Keratinocyte (primary cell): ENCODE measurements at regions not wholly inside any gene's neighbourhood (a gene's known extent, or its start where the extent isn't known, plus 50 kb on each side); places are given as distances from the start of the nearest gene placed in this dataset.
A peak's percentile ranks its signal among the peaks of the same experiment; 100 is the strongest.

Source experiments
- DNase-seq: peaks from one replicate; pipeline ENCODE4 v3.0.0-alpha.2; 2011; ENCODE audit warnings: low read depth, missing footprints, low spot score
- FAIRE-seq: peaks from 2 replicates; lab custom pipeline; 2011; peaks lifted over from hg19 to GRCh38; lab: Jason Lieb, UNC
- H2AFZ ChIP-seq: 2 replicates; pipeline ENCODE4 v1.6.0; 2012; ENCODE audit warnings: low read length, control low read depth, inconsistent platforms; ENCODE audit not compliant: control insufficient read depth
- H3K27ac ChIP-seq: 2 replicates; pipeline ENCODE4 v1.5.1; 2011; ENCODE audit warnings: low read length; ENCODE audit not compliant: control insufficient read depth, insufficient read depth
- H3K27me3 ChIP-seq: 3 replicates; pipeline ENCODE4 v1.6.0; 2011; ENCODE audit warnings: low read length; ENCODE audit not compliant: control insufficient read depth, insufficient read depth; ENCODE audit errors: extremely low read depth
- H3K36me3 ChIP-seq, 2 experiments: 2 replicates in 1 of 2; 3 replicates in 1 of 2; pipeline ENCODE4 v1.5.1; 2011; ENCODE audit warnings: low read length in 2 of 2, mild to moderate bottlenecking in 1 of 2; ENCODE audit not compliant: control insufficient read depth in 2 of 2, insufficient read depth in 2 of 2; ENCODE audit errors: extremely low read depth in 1 of 2
- H3K4me1 ChIP-seq: 3 replicates; pipeline ENCODE4 v1.5.1; 2011; ENCODE audit warnings: low read length; ENCODE audit not compliant: control insufficient read depth, insufficient read depth; ENCODE audit errors: extremely low read depth
- H3K4me2 ChIP-seq: 3 replicates; pipeline ENCODE4 v1.6.0; 2011; ENCODE audit warnings: low read depth, low read length; ENCODE audit not compliant: control insufficient read depth, insufficient read depth; ENCODE audit errors: extremely low read depth
- H3K4me3 ChIP-seq, 3 experiments: fragments of 200-600 bp in 1 of 3; sonication (generic) in 1 of 3; 2 replicates in 2 of 3; 3 replicates in 1 of 3; pipeline ENCODE4 v1.5.1; 2011 to 2016; ENCODE audit warnings: low read length in 3 of 3, mild to moderate bottlenecking in 3 of 3, control low read depth in 2 of 3, inconsistent platforms in 1 of 3, low read depth in 1 of 3, mixed read lengths in 1 of 3, mixed run types in 1 of 3, moderate library complexity in 1 of 3; ENCODE audit not compliant: control insufficient read depth in 2 of 3, insufficient read depth in 2 of 3; ENCODE audit errors: extremely low read depth in 1 of 3
- H3K79me2 ChIP-seq: 2 replicates; pipeline ENCODE4 v1.6.0; 2012; ENCODE audit warnings: low read length; ENCODE audit not compliant: control insufficient read depth, insufficient read depth
- H3K9ac ChIP-seq: 3 replicates; pipeline ENCODE4 v1.6.0; 2011; ENCODE audit warnings: low read length; ENCODE audit not compliant: control insufficient read depth, insufficient read depth; ENCODE audit errors: extremely low read depth
- H3K9me1 ChIP-seq: 3 replicates; pipeline ENCODE4 v1.6.0; 2011; ENCODE audit warnings: low read length; ENCODE audit not compliant: control insufficient read depth, insufficient read depth; ENCODE audit errors: extremely low read depth
- H3K9me3 ChIP-seq: 2 replicates; pipeline ENCODE4 v1.5.1; 2012; ENCODE audit warnings: low read depth, low read length; ENCODE audit not compliant: control insufficient read depth
- H4K20me1 ChIP-seq: 3 replicates; pipeline ENCODE4 v1.6.0; 2011; ENCODE audit warnings: low read length; ENCODE audit not compliant: control insufficient read depth, insufficient read depth; ENCODE audit errors: extremely low read depth
- CTCF ChIP-seq, 3 experiments: IDR thresholded peaks in 1 of 3; conservative IDR thresholded peaks in 1 of 3; optimal IDR thresholded peaks in 1 of 3; 2 replicates in 2 of 3; 3 replicates in 1 of 3; pipeline versions ENCODE3 to v1.5.1; 2011; ENCODE audit warnings: low read length in 3 of 3, mild to moderate bottlenecking in 3 of 3, moderate library complexity in 2 of 3, control low read depth in 1 of 3, inconsistent platforms in 1 of 3; ENCODE audit not compliant: insufficient read depth in 2 of 3; ENCODE audit errors: extremely low read depth in 1 of 3
- EZH2 ChIP-seq: IDR thresholded peaks from one replicate; pipeline ENCODE4 v1.6.1; 2012; ENCODE audit warnings: inconsistent platforms, mild to moderate bottlenecking, low read length, moderate library complexity
- dilution Hi-C: fragments of 300-500 bp; cut with MboI; formaldehyde crosslinking; loops from one replicate; pipeline ENCODE4 v1.7.0; 2020; ENCODE audit warnings: low sequenced_read_pairs; ENCODE audit not compliant: extremely low pct_ligation_motif_present

DNA sequence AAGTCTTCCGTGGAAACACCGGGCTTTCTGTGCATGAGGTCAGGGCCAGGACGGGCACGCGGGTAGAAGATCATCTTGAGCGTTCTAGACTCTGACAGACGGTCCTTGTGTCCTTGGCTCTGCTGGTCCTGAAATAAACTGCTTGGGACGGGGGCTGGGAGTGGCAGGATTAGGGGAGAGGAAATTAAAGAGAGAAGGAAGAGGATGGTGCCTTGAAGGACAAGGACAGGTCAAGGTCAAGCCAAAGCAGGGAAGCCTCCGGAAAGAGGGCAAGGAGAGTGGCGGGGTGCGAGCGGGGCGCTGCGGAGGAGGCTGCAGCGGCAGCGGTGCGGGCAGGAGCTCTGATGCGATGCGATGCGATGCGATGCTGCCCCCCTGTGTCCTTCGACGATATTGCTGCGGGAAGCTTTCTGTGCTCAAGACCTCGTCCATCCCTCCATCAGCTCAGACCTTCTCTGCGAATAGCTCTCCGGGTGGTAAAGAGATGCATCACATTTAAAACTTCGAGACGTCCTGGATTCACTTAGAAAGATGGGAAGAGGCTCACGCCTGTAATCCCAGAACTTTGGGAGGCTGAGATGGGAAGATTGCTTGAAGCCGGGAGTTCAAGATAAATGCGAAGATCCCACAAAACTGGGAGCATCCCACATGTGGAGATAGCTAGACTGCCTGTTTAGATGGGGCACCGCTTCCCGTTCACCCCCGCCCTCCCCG lies 110.1 kb upstream of the TMEM132D start:
- Histone ChIP-seq H3K9ac (no peak overlapping the region), H3K9me3 (no peaks in the 10 kb centered on the region), H3K9me1 (no peaks in the 10 kb centered on the region), H3K79me2 (no peaks in the 10 kb centered on the region), H2AFZ (no peak overlapping the region), H3K36me3 (no peaks in the 10 kb centered on the region), H3K4me3 (no peak overlapping the region), H3K4me1 (peaks cover 16% of the 10 kb centered on the region), H3K27ac (no peak overlapping the region), H3K4me2 (no peak overlapping the region), H4K20me1 (no peaks in the 10 kb centered on the region), H3K27me3 (peaks cover 8% of the 10 kb centered on the region)
- dilution Hi-C loops = no loop called here
- FAIRE-seq (peak; percentile 76), DNase-seq (no peak)
- TF ChIP-seq CTCF (optimal IDR thresholded peaks at IDR 0.05 in 1 of 3, IDR thresholded peaks at IDR 0.05 in 1 of 3, conservative IDR thresholded peaks at IDR 0.05 in 1 of 3; ENCODE audit: extremely low read depth in 1 of 3, insufficient read depth in 2 of 3, low read length in 3 of 3) (peak; percentile 73 to 98 (median 94)), EZH2 (no peak)

GRCh38 chr12:130014485-130014807 lies 110.6 kb upstream of the TMEM132D start:
- Histone ChIP-seq H3K27me3 (peaks cover 8% of the 10 kb centered on the region), H3K9me1 (no peaks in the 10 kb centered on the region), H3K27ac (no peak overlapping the region), H3K9ac (no peak overlapping the region), H3K9me3 (no peaks in the 10 kb centered on the region), H3K4me3 (no peak overlapping the region), H3K79me2 (no peaks in the 10 kb centered on the region), H2AFZ (no peak overlapping the region), H4K20me1 (no peaks in the 10 kb centered on the region), H3K4me2 (no peak overlapping the region), H3K36me3 (no peaks in the 10 kb centered on the region), H3K4me1 (peaks cover 16% of the 10 kb centered on the region)
- dilution Hi-C loops = no loop called here
- DNase-seq (no peak), FAIRE-seq (no peak)
- no peak for TF ChIP-seq EZH2
- TF ChIP-seq CTCF (optimal IDR thresholded peaks at IDR 0.05 in 1 of 3, IDR thresholded peaks at IDR 0.05 in 1 of 3, conservative IDR thresholded peaks at IDR 0.05 in 1 of 3; ENCODE audit: extremely low read depth in 1 of 3, insufficient read depth in 2 of 3, low read length in 3 of 3) = peak in 2 of 3 experiments; percentile 25 to 74
